GM18873 (cell line): ENCODE measurements at regions not wholly inside any gene's neighbourhood (a gene's known extent, or its start where the extent isn't known, plus 50 kb on each side); places are given as distances from the start of the nearest gene placed in this dataset.

ENCODE experiments used
- ATAC-seq: cut with Tn5 transposase; IDR thresholded peaks from one replicate; pipeline ENCODE4 v1.9.1; 2021; ENCODE audit warnings: mild to moderate bottlenecking, moderate library complexity, moderate number of reproducible peaks; ENCODE audit not compliant: unreplicated experiment, low FRiP score

DNA sequence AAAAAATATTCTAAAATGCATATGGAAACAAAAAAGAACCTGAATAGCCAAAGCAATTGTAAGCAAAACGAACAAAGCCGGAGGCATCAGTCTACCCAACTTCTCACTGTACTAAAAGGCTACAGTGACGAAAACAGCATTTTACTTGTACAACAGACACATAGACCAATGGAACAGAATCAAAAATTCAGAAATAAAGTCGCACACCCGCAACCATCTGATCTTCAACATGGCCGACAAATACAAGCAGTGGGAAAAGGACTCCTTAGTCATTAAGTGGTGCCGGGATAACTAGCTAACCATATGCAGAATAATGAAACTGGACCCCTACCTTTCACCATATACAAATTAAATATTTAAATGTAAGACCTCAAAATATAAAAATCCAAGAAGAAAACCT lies 203.9 kb upstream of the PPFIA2 start:
- ATAC-seq, result no peak

DNA sequence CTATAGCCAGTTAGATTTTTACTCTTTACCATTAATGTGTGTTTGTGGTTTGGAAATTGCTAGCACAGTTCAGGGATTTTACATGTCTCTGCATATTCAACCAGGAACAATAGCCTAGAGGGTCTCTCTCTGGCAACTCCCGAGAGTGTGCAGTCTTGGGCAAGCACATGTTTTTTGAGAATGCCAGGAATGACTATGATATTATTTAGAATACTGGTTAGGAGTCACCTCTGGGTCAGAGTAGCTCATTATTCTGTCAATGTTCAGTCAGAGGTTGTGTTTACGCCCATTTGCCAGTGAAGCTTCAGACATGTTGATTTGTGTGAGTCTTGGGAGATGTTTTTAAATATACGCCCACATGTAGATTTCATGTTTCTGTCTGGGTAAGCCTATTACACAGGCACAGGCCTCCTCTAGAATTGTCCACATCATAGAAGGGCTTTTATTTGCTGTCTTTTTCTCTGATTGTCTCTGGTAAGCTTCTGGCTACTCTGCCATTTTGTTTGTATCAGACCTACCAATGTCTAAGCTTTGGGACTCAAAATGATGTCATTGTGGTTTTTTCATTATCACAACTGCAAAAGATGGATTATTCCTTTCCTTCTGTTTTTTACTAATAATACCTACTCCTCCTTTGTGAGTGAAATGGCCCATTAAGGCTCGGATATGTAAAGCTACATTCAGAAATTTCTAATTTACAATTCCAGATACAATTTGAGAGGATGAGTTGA lies 203.1 kb upstream of the PPFIA2 start:
- ATAC-seq, result no peak

DNA sequence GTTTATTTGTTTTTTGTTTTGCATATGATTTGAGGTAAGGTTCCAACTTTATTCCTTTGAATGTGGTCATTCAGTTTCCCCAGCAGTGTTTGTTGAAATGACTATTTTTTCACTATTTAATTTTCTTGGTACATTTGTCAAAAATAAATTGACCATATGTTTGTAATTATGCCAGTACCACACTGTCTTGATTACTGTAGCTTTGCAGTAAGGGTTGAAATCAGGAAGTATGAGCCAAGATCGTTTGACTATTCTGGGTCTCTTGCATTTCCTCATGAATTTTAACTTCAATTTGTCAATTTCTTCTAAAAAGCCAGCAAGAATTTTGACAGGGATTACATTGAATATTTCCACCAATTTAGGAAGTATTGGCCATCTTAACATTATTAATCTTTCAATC lies 199.3 kb upstream of the PPFIA2 start:
- no peak for ATAC-seq

DNA sequence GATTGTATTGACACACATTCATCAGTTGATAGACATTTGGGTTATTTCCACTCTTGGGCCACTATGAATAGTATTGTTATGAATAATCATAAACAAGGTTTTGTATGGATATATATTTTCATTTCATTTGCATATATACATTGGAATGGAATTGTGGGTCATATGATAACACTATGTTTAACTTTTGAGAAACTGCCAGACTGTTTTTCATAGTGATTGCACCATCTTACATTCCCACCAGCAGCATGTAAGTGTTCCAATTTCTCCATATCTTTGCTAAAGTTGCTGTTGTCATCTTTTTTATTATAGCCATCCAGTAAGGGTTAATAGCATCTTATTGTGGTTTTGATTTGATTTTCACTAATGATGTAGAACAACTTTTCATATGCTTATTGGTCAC lies 198.5 kb upstream of the PPFIA2 start:
- no peak for ATAC-seq

DNA sequence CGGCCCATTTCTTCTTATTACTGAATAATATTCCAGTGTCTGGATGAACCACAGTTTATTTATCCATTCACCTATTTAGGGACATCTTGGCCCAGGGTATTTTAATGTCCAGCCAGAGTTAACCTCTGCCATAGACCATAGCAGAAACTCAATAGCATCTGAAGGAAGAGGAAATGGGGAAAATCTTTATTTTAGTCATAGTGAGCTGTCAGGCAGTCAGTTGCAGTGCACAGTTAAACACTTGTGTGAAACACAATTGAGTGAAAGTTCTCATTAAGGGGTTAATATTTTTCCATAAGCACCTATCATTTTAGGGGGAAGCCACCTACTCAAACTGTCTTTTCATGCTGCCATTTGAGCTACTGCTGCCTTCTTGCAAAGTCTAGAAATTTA lies 197.3 kb upstream of the PPFIA2 start:
- ATAC-seq, result no peak

DNA sequence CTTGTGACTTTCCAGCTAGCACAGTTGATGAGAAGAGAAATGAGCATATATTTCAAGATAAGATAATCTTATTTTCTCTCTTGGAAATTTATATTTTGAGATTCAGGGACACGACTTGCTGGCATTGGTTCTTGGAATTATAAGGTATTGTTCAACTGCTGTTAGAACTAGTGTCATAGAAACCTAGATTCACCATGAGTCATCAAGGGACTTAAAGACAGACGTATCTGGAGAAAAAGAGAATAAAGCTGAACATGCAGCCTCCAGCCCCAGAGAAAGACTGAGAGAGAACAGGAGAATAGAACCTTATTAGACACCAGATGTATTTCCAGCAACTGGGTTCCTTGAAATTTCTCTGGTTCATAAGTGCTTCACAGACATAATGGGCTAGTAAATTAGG lies 194.4 kb upstream of the PPFIA2 start:
- ATAC-seq, result no peak

DNA sequence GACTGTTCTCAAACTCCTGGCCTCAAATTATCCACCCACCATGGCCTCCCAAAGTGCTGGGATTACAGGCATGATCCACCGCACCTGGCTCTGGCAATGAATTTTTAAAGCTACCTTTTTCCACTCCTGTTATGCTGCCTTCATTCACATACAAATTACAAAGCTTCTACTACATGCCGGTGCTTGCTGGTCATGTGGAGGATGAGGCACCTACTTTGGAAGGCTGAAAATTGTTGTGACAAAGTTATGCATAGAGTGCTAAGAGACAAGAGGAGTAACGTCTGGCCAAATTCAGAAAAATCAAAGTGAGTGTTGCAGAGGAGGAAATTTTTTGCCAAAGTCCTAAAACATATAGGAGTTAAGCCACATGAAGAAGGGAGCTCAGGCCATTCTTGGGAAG lies 191.7 kb upstream of the PPFIA2 start:
- no peak for ATAC-seq

DNA sequence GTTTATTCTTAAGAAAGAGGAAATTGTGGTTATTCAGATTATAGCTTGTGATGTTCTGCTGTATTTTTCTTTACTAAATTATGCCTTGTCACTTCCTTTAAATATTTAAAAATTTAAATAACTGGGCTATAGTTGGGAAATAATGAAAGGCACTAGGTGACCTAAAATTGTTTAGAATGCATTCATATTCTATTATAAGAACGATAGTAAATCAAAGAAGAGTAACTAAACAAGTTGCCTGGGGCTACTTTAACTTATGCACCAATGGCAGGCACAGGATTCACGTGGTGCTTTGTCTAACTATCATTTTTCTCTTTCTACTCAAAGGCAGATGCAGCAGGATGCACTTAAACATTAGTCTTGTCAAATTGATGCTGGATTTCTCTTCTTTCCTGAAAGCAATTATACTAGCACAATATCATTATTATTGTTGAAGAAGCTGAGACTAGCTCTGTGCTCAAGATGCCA lies 190.7 kb upstream of the PPFIA2 start:
- no peak for ATAC-seq

DNA sequence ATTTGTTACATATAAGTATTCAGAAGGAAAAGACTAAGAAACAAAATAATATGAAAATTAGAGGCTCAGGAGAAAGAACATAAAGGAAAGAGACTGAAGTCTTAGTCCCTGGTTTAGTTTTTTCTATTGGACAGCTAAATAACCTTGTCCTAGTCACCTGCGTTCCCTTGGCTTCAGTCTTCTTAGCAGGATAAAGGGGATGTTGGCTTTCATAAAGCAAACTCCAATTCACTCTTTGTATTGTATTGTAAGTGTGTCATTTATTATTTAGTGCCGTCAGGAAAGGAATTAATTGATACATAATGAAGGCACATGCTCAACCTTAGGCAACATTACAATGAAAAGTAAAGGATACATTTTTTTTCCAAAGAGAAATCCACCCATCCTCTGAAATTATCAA lies 190.3 kb upstream of the PPFIA2 start:
- ATAC-seq, result no peak

DNA sequence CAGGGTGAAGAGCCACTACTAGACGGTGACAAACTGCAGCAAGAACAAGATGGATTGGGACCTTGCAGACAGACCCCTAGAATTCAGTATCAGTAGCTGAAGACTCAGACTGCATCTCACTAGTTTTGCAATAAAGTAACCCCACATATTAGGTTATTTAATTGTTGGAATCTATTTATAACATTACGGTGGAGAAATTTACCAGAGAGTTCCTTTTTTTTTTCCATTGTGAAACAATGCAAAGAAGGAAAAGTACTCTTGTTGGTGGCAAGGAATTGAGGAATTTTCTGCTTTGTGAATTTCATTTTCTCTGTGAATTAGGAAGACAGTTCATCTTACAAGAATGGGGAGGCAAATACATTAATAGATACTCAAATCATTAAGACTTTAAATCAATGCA lies 185.7 kb upstream of the PPFIA2 start:
- ATAC-seq, result no peak

DNA sequence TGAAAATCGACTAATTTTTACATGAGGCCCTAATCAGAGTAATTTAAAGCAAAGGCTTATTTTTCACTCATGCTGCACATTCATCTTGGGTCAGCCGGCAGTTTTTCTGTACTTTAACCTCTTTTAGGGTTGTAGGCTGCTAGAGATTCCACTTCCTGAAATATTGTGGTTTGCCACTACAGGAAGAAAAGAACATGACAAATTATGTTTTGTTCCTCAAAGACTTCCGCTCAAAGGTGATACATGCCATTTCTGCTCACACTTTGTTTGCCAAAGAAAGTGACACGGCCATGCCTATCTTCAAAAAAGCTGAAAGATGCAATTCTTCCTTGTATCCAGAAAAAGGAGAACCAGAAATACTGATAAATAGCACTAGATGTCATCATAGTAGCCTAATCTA lies 183.4 kb upstream of the PPFIA2 start:
- ATAC-seq, result no peak

DNA sequence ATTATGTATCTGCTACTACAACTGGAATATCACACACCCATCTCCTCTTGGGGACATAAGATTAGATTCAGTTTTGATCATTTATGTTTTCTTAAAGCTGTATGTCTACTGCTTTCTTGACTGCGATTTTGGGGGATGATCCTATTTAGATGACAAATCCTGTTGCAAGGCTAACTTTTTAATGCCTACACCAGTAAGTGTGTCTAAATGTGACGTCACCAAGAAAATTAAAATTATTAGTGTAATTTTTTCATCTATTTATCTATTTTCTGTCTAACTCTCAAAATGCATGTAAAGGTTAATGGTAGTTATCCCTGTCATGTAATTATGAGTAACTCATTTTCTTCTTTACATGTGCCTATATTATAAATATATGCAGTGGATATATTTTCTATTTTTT lies 170.9 kb upstream of the PPFIA2 start:
- no peak for ATAC-seq

DNA sequence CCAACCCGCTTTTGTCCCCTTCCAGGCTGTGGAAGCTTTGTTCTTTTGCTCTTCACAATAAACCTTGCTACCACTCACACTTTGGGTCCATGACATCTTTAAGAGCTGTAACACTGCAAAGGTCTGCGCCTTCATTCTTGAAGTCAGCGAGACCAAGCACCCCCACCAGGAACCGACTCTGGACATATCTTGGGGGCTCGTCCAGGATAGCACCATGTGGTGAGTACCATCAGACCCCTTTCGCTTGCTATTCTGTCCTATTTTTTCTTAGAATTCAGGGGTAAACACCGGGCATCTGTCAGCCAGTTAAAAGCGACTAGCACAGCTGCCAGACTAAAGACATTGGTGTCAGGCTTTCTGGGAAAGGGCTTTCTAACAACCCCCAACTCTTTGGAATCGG lies 137.6 kb upstream of the PPFIA2 start:
- no peak for ATAC-seq

DNA sequence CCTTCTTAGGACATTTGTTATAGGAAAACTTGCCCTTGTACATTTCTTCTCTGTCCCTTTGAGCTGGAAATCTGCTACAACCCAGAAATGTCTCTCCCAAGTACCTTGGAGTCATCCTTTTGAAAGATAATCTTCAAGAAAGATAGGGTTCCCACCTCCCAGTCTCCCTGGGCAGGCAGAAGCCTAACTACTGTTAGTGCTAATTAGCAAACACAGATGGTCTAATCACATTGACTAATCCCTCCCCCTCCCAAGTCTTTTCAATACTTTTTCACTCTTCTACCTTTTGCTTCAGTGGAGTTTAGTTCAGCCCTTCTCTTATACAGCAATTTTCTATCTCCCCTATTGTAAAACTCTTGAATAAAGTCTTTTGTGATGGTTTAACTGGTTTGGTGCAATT lies 129.8 kb upstream of the PPFIA2 start:
- ATAC-seq, result no peak

DNA sequence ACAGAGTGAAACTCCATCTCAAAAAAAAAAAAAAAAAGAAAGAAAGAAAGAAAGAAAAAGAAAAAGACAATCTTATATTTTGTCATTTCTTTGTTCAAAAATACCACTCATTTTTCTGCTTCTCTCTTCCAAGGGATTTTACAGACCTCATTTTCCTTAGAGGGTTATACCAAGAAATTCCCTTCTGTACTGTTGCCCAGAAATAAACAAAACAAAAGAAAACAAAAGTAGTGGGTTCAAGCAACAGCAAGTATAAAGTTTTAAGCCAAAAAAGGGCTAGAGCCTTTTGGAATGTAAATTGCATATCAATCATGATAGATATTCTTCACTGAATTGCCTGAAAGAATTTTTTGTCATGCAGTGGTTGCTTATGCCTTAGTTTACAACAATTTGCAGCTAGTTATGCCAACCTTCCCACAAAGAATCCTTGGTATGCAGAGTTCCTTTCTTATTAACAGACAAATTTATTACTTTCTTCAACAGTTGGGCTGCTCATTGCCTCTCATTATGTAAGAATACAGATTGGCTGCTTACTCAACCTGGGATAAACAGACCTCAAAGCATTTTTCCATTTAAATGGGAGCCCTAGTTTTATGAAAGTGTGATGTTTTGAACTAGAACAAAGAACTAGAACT lies 129.1 kb upstream of the PPFIA2 start:
- ATAC-seq, result no peak

DNA sequence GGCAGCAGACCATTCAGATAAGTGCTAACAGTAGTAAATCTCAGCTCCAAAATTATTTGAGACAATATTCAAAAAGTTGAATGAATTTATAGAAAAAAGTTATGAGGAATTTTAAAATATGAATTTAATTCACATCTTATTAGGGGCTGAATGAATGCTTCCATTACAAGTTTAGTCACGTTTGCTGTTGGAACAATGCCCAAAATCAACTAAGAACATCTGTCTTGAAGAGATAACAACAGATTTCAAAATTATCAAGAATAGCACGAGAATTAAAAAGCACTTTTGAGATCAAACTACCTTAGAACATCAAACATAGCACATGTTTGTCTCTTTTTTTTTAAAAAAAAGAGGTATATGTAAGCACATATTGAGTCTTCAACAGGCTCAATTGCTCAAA lies 115.4 kb upstream of the PPFIA2 start:
- ATAC-seq, result no peak

DNA sequence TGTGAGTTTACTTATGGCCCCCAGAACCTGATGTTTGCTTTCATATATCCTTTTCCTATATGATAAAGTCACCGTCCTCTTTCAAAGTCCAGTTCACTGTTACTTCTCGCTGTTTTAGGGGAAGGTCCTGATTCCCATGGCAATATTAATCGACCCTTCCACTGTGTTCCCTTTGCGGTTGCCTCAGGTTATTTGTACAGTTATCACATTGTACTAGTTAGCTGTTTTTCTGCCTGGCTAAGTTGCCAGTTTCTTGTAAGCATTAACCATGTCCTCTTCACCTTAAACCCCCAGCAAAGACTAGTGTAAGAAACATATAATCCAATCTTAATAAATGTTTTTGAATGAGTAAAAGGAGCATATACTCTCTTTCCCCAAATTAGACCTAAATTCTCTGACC lies 115.0 kb upstream of the PPFIA2 start:
- ATAC-seq, result no peak

DNA sequence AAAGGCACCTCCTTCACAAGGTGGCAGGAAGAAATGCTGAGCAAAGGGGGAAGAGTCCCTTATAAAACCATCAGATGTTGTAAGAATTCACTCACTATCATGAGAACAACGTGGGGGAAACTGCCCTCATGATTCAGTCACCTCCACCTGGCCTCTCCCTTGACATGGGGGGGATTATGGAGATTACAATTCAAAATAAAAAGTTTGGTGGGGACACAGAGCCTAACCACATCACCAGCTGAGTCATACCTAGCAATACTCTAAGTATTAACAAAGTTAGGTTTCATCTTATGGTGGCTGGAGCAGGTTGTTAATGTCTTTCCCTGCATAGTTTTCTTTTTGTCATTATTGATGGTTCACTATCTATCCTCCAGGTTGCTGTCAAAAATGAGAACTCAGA lies 113.2 kb upstream of the PPFIA2 start:
- no peak for ATAC-seq

DNA sequence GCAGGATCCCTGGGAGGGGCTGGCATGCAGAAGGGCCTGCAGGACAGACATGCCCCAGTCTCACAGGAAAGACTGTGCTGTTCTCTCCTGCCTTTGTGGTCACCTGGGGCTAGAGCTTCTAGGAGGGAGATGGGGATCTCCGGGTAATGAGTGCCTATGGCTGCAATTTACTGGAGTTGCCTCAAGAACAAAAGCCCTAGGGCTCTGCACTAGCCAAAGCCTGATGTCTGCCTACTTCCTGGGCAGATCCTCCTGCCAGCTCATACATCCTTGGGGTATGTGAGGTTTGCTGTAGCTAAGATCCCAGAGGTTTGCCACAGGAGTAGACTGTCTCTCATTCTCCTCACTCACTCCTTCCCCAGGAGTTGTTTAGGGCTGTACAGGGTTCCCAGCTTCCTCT lies 106.9 kb upstream of the PPFIA2 start:
- ATAC-seq, result no peak

DNA sequence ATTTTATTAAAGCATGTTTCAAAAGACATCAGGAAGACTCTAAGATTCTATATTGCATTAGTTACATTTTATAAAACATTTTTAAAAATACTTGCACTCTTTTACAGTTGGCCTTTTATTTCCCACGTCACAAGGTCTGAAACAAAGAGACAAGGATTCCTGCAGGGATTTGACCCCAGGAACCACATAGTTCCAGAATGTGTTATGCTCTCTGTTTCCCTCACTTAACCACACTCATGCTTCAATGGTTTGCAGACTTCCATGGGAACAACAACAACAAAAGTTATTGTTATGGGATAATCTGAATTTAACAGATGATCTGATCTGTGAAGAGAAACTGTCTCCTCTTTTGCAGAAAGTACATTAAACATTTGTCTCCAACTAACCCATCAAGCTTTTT lies 104.3 kb upstream of the PPFIA2 start:
- no peak for ATAC-seq

DNA sequence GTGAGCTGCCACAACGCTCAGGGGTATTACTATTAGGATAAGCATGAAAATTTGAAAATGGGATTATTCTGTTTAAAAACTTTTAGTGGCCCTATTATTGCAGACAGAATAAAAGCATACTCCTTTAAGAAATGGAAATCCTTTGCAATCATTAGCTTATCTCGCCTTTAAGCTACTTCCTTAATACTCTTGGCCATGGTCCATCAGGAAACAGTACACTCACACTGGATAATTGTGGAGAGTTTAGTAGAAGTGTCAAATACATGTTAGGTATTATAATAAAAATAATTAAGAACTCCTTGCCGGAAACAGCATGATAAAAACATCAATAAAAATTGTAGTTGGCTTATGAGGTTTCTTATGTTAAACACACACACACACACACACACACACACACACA lies 100.4 kb upstream of the PPFIA2 start:
- no peak for ATAC-seq

DNA sequence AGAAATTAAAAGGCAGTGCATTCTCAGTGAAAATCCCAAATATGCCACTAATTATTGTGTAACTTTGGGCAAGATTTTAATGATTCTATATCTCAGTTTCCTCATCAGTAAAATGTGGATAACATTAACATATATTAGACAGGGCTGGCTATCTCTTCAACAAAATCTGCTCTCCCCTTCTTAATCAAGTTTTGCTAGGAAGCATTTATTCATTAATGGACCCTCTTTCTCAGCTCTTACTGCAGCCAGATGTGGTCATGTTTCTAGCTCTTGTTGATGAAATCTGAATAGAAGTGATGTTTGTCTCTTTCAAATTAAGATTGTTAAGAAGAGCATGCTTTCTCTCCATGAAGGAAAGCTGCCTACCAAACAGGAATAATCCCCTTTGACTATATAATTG lies 84.4 kb upstream of the PPFIA2 start:
- ATAC-seq, result no peak
